Stimulated activated CD4-positive, alpha-beta T cell treated with anti-CD3 and anti-CD28 coated beads, Interleukin-2, amount 100 ng/mL, for 4 hours (primary cell): ENCODE measurements at regions not wholly inside any gene's neighbourhood (a gene's known extent, or its start where the extent isn't known, plus 50 kb on each side); places are given as distances from the start of the nearest gene placed in this dataset.
"Not testable (repeated sequence)": the region's sequence is repeated elsewhere in the genome, so short reads cannot be mapped to it uniquely, and the experiment has no call there.

Source experiments
- DNase-seq: peaks from one replicate; pipeline ENCODE4 v3.0.0-alpha.2; 2020; ENCODE audit warnings: low read depth

- DNase-seq, result no peak
Measured at GRCh38 chr16:26395700-26396099, 671.0 kb upstream of the C16orf82 start.

DNA sequence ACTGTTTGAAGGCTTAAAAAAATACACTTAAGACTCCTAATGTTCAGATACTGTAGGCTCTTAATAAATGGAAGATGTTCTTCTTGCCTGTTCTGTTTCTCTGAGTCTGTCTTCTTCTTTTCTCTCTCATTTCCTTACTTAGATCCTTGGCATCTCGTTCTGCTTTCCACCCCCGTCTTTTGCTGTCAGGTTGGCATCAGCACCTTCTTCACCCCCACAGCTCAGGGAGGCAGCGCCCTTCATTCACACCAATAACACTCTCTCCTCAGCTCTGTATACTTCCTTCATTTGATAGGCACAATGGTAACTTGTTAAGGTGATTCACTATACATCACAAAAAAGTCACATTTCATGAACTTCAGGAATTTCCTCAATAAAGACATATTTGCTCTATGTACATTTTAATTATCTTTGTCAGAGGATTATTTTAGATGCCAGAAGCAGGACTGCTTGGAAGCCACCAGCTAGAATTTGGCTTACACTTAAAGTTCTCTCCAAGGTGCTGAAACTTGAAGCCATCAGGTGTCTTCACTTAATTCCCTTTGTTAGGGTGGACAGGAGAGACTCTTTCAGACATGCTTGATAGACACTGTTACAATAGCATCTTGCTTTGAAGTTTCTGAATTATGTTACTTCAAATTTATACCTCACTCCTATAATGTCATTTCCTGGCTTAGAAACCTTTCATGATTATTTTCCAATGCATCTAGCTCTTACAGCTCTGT, 670.1 kb upstream of the C16orf82 start:
- no peak for DNase-seq

DNA sequence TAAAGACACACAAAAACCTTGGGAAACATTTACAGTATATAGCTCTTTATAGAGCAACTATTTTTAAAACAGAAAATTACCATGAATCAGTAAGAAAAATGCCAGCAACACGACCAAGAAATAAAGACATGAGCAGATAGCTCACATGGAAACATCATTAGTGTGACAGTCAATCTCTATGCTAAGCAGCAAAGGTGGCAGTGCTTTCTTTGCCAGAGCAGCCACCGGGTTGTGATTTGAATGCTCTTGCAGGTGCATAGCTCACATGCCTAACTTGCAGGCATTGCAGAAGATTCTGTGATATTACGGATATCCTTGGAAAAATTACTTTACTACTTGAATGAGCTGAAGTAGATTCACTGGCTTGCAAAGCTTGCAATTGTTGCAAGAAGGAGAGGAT, 652.9 kb upstream of the C16orf82 start:
- DNase-seq, result no peak

- not testable (repeated sequence) for DNase-seq
Measured at GRCh38 chr16:26419458-26419857, 647.3 kb upstream of the C16orf82 start.

GRCh38 chr16:26430618-26431017, 636.1 kb upstream of the C16orf82 start:
- no peak for DNase-seq

DNA sequence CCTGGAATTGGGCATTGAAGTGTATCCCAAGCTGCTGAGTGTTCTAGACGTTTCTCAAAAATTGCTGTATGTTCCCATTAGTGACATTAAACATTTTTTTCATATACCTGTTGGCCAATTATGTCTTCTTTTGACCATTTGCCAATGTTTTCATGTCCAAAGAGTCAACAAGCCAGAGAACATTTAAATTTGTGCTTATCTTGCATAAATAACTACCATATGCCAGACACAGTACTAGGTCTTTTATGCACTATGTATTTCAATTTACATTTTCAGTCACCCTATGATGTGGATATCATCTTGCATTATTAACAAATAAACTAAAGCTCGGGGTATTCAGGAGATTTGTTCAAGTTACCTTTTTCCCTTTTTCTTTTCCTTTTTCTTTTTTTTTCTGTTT, 632.9 kb upstream of the C16orf82 start:
- DNase-seq, result no peak

DNA sequence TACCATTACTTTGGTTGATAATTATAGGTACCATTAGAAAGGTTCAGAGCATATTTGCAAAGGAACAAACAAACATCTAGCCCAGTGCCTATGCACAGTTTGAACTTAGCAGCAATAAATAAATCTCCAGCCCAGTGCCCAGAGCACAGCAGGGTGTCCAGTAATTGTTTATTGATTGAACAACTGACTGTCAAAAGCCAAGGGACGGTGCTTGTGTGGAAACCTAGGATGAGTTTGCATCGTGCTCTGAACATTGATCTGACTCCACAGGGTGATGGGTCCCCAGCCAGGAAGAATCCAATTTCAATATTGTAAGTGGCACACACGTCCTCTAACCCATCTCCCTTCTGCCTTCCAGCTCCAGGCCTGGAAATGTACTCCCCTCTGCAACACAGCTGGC, 625.5 kb upstream of the C16orf82 start:
- no peak for DNase-seq

GRCh38 chr16:26442321-26442720, 624.4 kb upstream of the C16orf82 start:
- no peak for DNase-seq

GRCh38 chr16:26447570-26447969, 619.2 kb upstream of the C16orf82 start:
- DNase-seq, result no peak

DNA sequence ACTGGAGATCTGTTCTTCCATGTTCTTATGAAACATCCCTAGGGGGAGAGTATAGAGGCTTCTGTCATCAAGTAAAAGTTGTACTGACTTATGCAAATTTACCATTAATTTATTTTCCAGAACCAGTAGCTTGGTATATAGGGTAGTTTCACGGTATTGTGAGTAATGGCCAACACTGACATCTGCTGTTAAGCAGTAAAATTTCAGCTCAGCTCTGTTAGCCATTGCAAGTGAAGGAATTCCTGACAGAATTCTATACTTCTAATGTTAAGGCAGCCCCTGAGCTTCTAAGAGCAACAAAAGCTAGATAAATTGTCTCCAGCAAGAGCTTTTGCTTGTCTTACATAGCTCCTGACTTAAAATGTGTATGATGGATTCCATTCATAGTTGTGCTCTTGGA, 613.5 kb upstream of the C16orf82 start:
- no peak for DNase-seq

DNA sequence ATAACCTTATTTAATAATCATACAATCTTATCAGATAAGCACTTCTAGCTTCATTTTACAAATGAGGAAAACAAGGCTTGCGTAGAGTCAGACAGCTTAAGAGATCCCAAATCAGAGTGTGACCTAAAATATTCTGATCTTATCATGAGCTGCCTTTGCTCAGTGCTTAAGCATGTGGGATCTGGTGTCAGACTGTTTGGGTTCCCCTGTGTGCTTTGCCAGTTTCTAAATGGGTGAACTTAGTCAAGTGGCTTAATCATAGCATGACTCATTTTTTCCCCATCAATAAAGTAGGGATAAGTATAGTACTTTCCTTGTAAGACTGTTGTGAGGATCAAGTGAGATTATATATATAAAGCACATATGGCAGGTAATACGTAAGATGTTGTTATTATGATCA, 612.6 kb upstream of the C16orf82 start:
- DNase-seq, result no peak

DNA sequence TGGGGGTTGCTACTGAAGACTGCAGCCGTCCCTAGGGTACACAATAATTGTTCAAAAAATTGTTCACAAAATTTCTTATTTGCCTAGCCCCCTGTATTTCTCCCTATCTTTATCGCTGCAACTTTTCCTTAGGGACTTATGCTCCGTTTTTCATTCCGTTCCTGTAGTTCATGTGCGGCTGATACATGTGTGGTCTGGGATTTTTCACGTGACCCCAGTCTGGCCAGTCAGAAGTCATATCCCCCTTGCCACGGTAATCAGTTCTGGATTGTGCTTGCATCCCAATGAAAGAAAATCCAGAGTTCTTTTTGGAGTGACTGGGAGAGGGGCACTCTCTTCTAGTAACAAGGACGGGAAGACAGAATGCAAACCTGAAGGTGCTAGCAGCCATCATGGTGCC, 610.7 kb upstream of the C16orf82 start:
- no peak for DNase-seq

DNA sequence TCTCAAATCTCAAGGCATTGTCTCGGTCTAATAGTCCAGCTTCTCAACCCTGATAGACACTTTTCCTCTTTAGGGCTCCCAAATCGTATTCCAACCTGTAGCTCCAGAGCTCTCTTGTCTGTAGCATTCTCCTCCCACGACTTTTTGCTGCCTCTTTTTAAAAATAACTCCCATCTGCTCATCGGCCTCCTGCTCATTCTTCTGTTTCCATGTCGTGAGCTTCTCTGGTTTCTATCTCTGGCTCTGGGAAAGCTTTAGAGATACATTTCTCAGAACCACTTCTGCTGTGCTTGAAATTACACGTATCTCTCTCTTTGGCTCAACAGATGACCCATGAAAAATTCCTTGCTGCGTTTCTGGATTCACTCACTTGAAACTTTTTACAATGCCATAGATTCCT, 609.6 kb upstream of the C16orf82 start:
- DNase-seq, result no peak

DNA sequence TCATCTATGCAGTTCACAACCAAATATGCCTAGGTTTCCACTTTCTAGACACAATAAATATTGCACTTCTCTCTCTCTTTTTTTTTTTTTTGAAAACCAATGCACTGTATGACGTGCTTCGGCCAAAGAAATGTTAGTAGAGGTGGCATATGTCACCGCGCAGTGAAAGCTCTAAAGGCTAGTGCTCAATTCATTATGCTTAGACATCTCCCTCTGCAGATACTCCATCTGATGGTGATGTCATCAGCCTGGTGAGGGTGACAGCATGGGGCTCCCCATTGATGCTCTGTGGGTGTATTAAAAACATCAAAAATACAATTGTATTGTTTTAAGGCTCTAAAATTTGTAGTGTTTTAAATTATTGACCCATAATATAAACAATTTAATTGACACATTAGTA, 608.8 kb upstream of the C16orf82 start:
- no peak for DNase-seq

GRCh38 chr16:26464576-26465266, 602.0 kb upstream of the C16orf82 start:
- DNase-seq, result no peak

- DNase-seq, result not testable (repeated sequence)
Measured at GRCh38 chr16:26474405-26474804, 592.3 kb upstream of the C16orf82 start.

GRCh38 chr16:26475596-26475995, 591.1 kb upstream of the C16orf82 start:
- DNase-seq, result no peak

DNA sequence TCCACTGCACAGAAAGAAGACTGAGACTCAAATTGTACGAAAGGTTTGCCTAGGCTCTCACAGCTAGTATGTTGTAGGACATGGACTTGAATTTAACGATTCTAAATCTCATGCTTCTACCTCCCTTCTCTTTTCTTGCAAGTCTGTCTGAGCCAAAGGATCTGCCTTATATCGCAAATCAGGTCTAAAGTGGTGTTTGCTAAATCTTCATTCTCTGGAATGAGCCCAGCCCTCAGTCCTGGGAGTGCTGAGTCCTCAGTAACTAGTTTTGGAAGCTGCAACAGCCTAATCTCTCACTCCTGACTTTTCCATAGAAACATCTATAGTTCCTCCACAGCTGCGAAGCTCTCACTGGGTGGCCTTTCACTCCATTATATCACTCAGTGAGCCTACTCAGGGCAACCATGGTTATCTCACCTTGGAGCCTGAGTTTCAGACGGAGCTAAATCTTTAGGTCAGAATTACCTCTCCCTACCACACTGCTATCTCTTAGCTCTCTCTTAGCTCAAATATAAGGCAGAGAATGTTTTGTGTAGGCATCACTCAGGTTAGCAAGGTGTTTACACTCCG, 575.5 kb upstream of the C16orf82 start:
- DNase-seq, result no peak

DNA sequence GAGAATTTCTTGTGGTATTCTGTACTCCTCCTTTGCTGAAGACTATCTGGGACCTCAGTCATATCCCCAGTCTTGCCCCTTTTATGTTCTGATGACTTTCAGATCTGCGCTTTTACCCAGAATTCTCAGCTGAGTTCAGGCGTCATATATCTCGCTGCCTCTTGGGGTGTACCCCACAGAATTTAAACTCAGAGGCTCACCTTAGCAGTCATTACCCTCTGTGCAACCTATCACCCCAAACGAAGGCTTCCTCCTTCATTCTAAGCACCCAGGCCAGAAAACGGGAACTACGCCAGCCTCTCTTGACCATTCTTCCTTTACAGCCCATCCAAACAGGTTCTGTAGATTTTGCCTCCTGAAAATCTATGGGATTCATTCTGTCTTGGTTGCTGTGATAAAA, 574.8 kb upstream of the C16orf82 start:
- no peak for DNase-seq

DNA sequence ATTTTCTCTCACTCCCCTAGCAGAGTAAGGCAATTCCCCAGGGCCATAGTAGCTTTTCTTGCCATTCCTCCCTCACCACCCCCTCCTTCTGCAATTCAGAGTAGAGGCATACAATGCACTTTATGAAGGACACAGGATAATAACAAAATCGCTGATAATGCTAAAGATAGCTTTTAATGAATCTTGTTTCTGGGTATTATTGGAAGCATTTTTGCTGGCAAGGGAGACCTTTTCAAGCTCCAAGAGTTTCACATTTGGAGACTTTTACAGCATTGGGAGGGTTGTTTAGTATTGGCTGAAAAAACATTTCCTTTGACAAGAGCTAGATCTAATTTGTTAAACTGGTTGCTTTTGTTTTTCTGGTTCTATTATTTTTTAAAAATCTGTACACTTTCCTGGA, 573.0 kb upstream of the C16orf82 start:
- no peak for DNase-seq

GRCh38 chr16:26497896-26498295, 568.8 kb upstream of the C16orf82 start:
- no peak for DNase-seq

DNA sequence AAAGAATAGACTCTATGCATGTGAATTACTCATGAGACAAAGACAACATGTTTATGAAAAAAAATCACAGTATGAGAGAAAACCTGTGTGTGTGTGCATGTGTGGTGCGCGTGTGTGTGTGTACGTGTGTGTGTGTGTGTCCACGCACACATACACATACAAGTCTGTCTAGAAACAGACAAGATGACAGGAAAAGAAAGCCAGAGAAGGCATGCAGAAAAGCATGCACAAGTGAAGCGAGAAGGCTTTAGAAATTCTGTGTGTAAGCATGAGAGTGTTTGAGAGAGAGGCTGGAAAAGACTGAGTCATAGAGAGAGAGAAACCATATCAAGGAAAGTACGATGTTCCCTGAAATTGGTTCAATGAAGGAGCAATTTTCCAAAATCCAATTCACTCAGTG, 566.4 kb upstream of the C16orf82 start:
- no peak for DNase-seq

GRCh38 chr16:26505496-26505895, 561.2 kb upstream of the C16orf82 start:
- no peak for DNase-seq

- DNase-seq, result not testable (repeated sequence)
Measured at GRCh38 chr16:26508946-26509345, 557.8 kb upstream of the C16orf82 start.
